NCI-H2029 (cell line): ENCODE measurements at regions not wholly inside any gene's neighbourhood (a gene's known extent, or its start where the extent isn't known, plus 50 kb on each side); places are given as distances from the start of the nearest gene placed in this dataset.
A peak's percentile ranks its signal among the peaks of the same experiment; 100 is the strongest.

Source experiments
- DNase-seq: peaks from one replicate; lab custom pipeline; 2025; lab: John Stamatoyannopoulos, UW

DNA sequence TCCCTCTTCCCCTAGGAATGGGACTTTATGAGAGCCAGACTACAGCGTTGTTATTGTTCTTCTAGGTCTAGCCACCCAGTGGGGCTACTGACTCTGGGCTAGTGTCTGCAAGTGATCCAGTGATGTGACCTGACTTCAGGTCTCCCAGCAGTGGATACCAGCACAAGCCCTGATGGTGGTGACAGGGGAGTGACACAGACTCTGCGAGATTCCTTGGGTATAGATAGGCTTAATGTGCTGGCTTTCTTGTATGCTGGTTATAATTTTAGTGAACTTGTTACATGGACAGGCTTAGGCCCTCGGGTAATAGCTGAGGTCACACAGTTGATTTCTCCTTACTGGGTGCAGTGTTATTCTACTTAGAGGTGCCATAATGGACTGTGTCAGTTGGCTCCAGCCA is 106.9 kb downstream of the TBC1D30 start:
- DNase-seq, result no peak

DNA sequence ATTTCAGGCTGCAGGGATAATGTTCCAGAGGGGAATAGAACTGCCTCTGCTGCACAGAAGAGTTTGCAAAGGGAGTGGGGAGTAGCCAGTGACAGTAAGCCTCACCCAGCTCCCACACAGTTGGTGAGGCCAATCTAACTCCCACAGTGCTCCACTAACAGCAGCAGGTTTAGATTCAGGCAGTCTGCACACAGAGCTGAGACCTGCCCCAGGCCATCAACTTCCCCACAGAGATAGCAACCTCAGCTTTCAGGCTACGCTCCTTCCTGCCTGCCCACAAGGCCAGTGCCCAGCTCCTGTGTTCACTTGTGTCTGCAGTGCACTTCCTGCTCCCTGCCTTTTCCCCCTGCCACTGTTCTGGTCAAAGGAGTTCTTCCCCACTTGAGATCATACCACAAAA is 107.5 kb downstream of the TBC1D30 start:
- DNase-seq, result no peak

DNA sequence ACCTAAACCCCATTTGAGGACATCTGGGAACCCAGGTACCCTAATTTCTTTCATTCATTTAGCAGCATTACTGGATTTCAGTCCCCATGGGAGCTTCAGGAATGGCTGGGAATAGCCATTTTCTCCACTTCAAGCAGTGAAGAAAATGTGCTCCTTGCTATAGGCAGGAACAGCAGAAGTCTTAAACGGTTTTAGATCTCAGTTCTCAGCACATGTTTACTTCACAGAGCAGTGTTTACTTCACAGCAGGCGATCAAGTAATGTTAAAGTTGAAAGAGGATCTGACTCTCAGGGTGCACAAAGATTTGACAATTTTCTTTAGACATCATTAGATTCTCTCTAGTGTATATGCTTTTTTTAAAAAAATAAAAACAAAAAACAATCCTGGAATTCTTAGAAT is 109.3 kb downstream of the TBC1D30 start:
- DNase-seq, result no peak

DNA sequence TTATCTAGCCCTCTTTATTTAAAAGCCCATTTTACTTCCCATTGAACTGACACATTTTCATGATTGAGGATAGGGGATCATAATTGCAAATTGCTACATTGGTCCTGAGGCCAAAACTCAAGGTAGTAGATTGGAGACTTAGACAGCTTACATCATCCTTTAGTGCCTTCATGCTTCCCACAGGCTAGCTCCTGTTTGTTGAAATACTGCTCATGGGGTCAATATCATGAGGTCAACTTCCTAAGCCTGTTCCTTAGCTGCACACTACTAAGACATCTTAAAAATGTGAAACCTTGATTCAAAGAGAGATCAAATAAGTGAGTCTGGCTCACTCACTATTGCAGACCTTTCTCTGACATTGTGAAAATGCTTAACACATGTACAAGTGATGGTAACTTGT is 113.0 kb downstream of the TBC1D30 start:
- DNase-seq, result no peak

DNA sequence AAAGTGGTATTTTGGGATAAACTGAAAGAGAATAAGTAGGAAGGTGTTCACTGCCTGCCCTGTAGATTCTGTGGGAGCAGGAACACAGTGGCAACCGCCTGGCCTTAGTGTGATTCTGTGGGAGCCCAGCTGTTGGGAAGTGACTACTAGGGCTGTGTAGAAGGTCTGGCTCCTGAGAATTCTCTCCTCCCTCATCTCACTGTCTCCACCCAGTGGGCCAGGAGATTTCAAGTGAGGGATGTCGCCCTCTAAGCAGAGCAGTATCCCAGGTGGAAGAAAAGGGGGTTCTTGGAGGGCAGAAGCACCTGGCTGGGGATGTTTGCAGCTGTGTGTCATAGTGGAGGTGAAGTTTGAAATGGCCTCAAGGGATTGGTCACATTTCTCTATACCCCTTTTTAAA is 113.7 kb downstream of the TBC1D30 start:
- DNase-seq, result no peak

DNA sequence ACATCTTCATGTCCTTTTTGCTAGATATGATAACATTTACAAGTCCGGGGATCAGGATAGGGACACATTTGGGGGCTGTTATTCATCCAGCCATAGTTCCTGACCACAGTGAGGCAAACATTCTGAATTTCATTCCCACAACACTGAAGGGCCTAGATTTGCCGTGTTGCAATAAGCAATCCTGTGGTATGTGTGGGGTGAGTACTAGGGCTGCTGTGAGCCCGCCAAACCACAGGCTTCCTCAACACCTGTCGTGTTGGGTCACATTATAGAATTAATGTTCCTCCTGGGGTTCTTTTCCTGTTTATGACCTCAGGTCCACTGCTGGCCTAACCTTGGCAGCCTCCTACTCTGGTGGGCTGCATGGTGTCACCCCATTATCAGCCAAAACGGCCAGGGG is 119.2 kb downstream of the TBC1D30 start:
- no peak for DNase-seq

DNA sequence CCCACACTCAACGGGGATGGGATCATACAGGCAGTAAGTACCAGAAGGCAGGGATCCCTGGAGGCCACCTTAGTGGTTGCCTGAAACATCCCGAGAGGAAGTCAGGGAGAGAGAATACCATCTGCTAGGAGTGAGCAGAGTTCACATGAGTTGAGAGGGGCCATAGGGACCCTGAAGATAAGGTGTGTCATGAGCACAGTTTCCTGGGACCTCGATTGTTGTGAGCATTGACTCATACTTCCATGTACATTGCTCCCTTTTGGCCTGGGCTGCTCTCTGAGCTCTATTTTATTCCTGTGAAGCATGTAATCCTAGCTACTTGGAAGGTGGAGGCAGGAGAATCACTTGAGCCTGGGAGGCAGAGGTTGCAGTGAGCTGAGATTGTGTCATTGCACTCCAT is 120.5 kb downstream of the TBC1D30 start:
- DNase-seq, result no peak

DNA sequence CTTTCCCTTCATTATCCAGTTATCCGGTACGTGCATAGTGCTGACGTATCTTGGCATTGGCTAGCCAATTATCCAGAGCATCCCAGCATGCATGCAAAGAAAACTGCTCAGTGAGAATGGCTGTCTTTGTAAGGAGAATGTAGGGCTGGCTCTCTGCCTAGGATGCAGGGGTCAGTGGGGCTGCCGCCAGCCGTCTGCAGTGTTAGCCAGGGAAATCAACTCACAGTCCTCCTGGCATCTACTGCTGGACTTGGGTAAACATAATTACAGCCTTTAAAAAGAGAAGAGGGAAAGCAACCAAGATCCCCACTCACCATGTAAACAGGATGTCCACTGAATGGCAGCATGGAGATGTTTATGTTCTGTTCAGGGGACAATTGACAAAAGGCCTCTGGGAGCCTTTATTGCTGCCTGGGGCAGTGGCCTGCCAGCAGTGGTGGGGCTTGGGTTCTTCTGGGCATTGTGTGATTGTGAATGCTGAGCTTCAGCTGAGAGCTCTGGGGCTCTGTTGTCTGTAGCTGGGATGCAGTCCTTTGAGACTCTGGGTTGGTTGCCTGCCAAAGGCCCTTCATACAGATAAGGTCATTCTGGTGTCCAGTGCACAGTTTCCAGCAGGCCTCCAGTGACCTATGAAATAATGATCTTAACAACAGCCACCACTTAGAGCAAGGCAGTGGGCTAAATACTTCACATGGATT is 121.8 kb downstream of the TBC1D30 start:
- peak; percentile 99 for DNase-seq

DNA sequence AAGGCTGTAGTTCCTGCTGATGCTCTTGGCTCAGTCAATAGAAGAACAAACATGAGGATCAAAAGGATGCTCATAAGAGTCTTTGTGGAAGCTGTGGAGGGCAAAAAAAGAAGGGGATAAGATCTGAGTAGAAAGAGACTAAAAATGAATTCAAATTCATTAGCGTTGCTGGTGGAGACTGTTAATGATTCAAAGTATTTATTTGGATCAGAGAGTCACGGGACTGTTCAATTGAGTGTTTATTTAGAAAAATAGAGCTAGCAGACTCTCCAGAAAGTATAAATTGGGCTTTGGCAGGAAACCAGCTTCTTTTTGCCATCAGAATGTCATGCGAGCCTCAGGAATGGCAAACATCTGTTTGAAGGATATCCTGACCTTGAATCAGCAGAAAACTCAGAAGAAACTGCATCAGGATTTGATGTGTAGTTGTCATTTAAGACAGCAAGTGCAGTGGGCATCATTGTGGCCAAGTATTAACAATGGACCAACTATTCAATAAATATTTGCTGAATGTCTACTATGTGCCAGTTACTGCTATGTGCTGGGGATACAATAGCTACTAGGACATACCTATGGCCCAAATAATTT is 126.4 kb downstream of the TBC1D30 start:
- no peak for DNase-seq

DNA sequence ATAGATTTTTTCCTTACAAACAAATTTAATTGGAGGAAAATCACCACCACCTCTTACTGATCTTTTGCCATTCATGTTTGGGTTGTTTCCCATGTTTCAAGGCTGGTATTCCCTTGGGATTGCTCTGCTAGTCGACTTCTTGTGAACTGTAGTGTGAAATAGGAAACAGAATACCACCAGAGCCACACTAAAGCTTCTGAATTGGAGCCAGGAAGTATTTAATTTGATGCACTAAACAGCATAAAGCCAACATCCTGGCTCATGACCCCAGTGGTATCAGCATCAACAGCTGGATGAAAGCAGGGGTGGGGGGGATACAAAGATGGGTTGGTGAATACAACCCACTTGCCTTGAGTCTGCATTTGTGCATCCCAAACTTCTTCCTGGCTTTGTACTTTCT is 127.5 kb downstream of the TBC1D30 start:
- no peak for DNase-seq

DNA sequence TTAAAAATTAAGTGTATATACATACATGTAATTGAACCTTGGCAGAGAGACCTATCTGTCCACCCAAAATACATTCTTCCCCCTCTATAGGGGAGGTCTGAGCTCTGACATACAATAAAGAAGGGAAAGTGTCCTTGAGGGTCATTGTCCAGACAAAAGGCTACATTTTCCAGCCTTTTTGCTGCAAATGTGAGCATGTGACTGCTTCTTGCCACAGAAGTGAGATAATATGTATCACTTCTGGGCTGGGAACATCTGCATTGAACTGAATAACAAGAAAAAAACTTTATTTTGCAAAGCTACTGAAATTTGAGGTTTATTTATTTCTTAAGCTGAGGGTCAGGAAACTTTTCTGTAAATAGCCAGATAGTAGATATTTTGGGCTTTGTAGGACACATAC is 131.3 kb downstream of the TBC1D30 start:
- no peak for DNase-seq

DNA sequence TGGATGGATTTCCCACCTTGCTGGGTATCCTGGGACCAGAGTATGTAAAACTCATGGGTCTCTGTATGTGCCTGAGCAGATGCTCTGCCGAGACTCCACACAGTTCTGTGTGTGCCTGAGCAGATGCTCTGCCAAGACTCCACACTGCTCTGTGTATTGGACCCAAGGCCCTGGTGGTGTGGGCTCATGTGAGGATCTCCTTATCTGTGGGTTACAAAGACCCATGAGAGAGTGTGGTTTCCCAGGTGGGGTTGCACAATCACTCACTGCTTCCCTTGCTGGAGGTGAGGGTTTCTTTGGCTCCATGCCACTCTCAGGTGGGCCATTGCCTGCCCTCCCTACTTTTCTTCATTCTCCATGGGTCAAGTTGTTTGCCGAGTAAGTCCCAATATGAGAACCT is 141.5 kb downstream of the TBC1D30 start:
- DNase-seq, result no peak

DNA sequence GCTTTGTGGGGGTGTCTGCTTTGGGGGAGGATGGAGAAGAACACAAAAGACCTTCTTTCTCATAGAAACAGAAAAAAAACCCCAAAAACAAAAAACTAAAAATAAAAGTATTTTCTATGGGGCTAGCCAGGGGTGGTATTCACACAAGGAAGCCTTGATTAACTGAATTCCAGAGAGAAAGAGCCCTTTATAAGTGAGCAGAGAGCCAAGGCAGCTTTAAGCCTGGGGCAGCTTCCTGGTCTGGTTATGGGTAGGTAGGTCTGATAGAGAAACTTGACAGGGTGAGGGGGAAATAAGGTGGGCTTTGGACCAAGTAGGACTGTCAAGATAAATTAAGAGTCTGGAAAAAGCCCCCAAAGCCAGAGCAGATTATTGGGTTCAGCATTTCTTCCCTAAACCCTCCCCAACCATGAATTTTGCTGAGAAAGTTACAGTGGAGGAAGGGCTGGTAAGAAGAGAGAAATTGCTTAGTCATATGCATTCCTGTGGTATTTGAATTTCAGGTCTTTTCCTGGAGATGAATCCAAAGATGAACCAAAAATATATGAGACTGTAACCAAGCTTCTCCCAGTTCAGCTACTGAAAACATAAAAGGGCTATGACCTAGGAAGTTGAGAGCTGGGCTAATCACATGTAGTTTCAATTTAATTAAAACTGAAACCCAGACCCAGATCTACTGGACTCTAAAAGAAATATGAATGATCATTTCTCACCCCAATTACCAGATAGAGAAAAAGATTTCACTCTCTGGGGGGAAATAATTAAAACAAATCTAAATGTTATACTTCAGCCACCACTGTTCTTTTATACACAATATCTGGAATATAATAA is 144.8 kb downstream of the TBC1D30 start:
- DNase-seq, result no peak

DNA sequence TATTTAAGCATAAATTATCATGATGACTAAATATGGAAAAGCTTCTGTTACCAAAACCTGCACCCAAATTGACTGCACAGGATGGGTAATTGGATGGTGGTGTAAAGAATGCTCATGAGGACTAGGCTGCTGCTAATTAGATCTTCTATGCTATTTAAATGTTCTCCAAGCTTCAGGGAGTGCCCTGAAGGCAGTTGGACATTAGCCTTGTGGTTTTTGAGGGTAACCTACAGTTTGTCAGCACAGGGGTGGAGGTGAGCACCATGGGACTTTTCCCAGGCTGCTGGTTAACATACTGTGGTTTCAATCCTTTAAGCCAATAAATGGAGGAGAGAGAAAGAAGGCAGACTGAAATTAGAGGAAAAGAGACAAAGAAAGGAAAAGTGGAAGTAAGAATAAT is 145.0 kb downstream of the WIF1 start:
- DNase-seq, result no peak

DNA sequence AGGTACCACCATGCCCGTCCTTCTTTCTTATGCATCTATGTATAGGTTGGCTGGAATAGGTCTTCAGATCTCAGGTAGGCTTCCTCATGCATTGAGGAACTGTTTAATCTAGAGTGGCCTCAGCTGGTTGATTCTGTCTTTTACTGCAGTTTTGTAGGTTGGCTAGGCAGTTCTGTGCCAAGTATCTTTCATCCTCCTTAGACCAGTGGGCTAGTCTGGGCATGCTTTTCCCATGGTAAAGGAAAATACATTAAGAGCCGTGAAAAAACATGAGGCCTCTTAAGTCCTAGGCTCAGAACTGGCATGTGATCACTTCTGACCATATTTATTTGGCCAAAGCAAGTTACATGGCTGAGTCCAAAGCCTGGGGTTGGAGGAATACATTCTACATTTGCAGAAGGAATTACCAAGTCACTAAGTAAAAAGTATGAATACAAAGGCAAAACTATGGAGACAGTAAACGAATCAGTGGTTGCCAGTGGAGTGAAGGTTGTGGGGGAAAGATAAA is 137.3 kb downstream of the WIF1 start:
- no peak for DNase-seq

DNA sequence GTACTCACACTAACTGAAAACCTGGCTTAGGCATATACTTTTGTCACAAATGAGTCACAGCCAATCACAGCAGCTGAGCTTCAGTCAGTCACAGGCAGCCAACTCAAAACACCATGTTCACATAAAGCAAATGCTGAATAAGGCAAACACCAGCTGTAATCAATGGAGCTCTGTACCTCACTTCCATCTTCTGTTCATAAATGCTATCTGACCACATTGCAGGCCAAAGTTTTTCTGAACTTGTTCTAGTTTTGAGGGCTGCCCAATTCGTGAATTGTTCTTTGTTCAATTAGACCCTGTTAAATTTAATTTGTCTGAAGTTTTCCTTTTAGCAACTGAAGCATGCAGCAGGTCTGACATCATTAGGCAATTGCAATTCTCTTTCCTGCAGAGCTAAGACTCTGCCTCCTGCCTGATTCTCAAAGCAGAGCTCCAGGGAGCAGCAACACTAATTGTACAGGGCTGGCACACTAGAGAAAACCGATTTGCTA is 129.9 kb downstream of the WIF1 start:
- DNase-seq, result no peak

DNA sequence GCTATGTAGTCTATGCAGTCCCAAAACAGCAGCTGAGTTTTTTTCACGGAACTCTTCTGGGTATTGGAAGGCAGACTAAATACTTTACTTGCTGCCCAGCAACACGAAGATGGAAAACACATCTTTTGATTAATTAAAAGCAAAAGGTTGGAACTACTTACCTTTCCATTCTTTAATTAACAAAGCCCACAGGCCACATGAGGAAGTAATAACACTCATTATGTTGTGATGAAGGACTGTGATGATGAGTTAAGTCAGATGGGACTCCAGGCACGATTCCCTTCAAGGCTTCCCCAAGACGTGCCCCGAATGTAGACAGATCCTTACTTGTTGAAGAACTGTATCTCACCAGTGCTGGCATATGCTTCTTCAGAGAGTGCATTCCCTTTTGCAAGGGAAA is 129.0 kb downstream of the WIF1 start:
- DNase-seq, result no peak

DNA sequence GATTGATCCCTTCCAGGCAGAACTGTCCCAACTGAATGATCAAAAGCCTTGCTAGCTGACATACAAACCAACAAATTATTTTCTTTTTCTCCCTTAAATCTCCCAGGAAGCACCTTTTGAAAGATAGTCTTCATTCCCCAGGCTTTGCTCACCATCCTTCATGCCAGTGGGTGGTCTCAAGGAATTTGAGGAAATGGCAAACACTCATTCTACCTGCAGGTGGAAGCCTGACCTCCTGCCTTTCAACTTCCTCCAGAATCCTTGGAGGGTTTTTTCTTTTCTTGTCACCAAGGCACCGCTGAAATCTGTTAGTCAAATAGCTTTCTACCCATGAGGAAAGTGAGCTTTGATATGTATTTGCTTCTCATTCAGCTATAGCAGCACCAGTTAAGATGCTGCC is 128.5 kb downstream of the WIF1 start:
- DNase-seq, result no peak

DNA sequence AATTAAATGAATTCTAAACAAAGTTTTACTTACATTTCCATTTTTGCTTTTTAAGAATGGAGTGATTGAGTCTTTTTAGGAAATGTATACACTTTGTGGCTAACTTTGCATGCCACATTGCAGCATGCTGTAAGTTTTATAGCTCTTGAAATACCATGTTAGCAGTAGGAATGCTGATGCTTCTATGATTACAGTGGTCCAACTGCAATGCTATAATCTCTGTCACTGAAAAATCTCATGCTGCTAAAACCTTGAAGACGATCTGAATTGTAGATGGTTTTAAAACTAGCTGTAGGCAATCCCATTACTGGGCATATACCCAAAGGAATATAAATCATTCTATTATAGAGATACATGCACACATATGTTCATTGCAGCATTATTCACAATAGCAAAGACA is 127.6 kb downstream of the WIF1 start:
- DNase-seq, result no peak

DNA sequence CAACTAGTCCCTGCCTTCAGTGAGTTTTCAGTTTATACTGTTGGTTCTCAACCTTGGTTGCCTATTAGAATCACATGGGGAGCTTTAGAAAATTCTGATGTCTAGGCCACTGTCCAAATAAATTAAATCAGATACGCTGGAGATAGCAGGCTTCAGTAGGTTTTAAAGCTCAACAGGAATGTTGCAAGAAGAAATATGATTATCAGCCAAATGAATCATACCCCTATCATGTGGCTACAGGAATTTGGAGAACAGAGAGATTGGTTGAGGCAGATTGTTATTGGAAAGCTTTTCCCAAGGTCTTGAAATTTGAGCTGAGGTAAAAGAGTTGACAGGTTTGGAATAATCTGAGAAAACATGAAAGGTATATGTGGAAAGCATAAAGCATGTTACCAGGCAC is 125.3 kb downstream of the WIF1 start:
- DNase-seq, result no peak

DNA sequence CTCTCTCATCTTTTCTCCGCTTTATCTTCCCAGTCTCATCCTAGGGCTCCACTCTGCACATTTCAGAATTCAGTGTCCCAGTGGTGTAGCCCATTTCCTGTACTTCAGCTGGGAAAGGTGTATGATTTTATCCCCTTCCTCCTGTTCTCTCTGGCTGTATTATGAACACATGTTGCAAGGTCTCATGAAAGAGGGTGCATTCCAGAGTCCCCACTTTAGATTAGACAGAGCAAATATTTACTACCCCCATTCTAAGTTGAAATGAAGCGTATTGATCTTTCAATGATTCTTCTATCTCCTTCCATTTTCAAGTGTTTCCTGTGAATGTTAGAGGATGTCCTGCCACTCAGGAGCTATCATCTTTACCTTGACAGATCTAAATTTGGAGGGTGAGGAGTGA is 123.2 kb downstream of the WIF1 start:
- no peak for DNase-seq

DNA sequence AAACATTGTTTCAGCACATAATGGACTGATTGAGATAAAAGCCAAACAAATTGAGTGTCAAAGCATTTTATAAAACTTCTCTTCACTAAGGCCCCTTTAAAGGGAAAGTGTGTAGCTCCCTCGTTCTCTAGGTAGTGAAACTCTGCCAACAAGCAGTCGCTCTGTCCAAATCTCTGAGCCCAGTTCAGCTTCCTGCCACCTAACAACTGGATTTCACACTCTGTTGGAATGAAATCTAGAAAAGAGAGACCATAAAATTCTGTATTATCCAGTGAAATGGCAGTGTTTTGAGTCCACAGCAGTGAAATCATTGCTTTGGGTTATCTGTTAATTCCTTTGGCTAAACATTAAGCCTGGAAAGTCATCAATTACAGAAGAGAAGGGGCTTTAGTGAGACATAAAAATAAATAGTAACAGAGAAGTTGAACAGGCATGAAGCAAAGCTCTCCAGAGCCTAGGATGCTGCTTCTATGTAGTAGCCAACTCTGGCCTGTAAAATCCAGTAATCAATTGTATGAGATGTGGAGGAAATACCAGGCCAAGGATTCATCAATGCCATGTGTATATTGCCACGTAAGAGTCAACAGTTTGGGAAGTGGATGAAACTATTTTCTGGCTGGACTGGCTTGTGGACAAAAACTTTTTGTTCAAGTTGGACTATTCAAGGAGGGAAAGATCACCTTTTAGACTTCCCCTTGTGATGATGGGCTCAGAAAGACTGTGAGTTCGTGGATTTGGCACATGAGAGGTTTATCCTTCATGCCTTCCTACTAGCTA is 122.5 kb downstream of the WIF1 start:
- DNase-seq, result no peak

DNA sequence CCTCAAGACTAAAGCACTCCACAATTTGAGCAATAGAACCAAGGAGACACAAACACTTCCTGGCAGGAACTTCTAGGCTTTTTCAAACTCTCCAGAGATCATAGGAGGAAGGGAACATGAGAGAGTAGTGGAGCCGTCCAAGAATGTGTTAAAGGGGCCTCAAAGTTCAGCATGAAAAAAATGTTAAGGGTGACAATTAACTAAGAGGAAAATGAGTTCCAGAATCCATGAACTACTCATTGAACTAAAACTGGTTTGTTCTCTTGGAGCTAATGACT is 122.0 kb downstream of the WIF1 start:
- DNase-seq, result no peak
